ENCODE measurements at regions not wholly inside any gene's neighbourhood (a gene's known extent, or its start where the extent isn't known, plus 50 kb on each side); places are given as distances from the start of the nearest gene placed in this dataset.

DNA sequence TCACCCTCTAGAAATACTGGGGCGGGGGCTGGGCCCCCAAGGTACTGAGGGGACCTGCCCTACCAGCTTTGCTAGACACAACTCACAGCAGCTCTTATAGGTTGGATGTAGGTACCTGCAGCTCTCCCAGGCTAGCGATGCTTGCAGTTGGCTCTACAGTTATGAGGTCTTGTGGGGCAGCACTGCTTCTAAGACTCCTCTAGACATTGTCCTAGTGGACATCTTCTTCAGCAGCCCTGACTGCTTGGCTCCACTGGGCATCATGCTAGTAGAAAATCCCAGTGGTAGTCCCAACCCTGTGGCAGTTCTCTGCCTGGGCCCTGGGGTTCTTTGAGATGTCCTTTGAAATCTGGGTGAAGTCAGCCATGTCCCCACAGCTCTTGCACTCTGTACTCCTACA, 419.3 kb upstream of the SEL1L start:
- H3K4me3 ChIP-seq (ENCODE audit: low read depth, low read length) = no peak overlapping the region
- no peaks in the 10 kb centered on the region for H3K9me3 ChIP-seq (ENCODE audit: control insufficient read depth, insufficient read depth, low read depth, low read length)
- no peak overlapping the region for H3K27ac ChIP-seq (ENCODE audit: extremely low read depth, low read depth, low read length)
- TF ChIP-seq ZNF311 (tag by site-specific recombination; IDR thresholded peaks at IDR 0.05; ENCODE audit: borderline replicate concordance) = no peak
- H3K36me3 ChIP-seq (ENCODE audit: control insufficient read depth in 2 of 2, insufficient read depth in 1 of 2, low read length in 2 of 2) = no peaks in the 10 kb centered on the region
- ChIA-PET CTCF (interaction anchor here (0.6 kb wide), 1 partner anchor 189 kb away, joined by 3 read pairs; no protein-coding TSS in a partner anchor), POLR2A (no interaction called here)
- H3K4me1 ChIP-seq (ENCODE audit: control insufficient read depth, insufficient read depth, low read length) = no peaks in the 10 kb centered on the region

DNA sequence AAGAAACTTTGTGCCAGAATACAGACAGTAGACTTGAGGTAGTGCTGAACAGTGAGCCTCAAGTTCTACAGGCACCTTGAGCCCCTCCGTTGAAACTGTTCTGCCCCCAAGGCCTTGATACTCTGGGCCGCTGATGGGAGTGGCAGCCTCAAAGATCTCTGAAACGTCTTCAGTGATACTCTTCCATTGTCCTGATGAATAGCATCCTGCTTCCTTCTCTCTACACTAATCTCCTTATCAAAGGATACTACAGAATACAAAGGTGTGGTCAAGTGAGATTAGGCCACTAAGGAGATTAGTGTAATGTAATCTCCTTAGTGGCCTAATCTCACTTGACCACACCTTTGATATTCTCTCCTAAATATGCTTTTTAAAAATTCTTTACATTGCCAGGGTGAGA, 419.8 kb upstream of the SEL1L start:
- TF ChIP-seq GFI1B (tag by site-specific recombination; IDR thresholded peaks at IDR 0.05) (no peak), ZNF549 (tag by site-specific recombination; IDR thresholded peaks at IDR 0.05) (no peak), ZNF23 (tag by site-specific recombination; IDR thresholded peaks at IDR 0.05; ENCODE audit: borderline replicate concordance) (no peak), ZNF114 (tag by site-specific recombination; IDR thresholded peaks at IDR 0.05) (no peak)
- Histone ChIP-seq H3K27ac (ENCODE audit: extremely low read depth, low read depth, low read length) (no peak overlapping the region), H3K4me1 (ENCODE audit: control insufficient read depth, insufficient read depth, low read length) (no peaks in the 10 kb centered on the region), H3K9me3 (ENCODE audit: control insufficient read depth, insufficient read depth, low read depth, low read length) (no peaks in the 10 kb centered on the region), H3K36me3 (ENCODE audit: control insufficient read depth in 2 of 2, insufficient read depth in 1 of 2, low read length in 2 of 2) (no peaks in the 10 kb centered on the region), H3K4me3 (ENCODE audit: low read depth, low read length) (no peak overlapping the region)
- CTCF ChIA-PET = no interaction called here
- POLR2A ChIA-PET = no interaction called here

DNA sequence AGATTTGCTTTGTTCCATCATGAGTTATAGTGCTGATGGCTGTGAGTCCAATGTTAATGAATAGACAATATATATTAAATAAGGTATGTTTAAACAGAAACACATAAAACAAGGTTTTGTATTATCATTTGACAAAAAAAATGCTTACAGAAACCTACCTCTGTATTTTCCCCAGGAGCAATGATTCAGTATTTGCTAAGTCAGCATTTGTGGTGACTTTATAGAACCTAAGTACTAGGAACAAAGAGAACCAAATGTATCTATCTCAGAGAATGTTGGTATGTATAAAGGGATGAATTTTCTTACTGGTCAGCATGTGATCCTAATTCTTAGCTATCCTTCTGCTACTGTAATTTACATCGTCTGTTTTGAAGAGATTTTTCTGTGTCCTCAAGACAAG, 421.5 kb upstream of the SEL1L start:
- no peak overlapping the region for H3K27ac ChIP-seq (ENCODE audit: extremely low read depth, low read depth, low read length)
- no peaks in the 10 kb centered on the region for H3K9me3 ChIP-seq (ENCODE audit: control insufficient read depth, insufficient read depth, low read depth, low read length)
- H3K4me3 ChIP-seq (ENCODE audit: low read depth, low read length) = no peak overlapping the region
- CTCF ChIA-PET = no interaction called here
- H3K4me1 ChIP-seq (ENCODE audit: control insufficient read depth, insufficient read depth, low read length) = no peaks in the 10 kb centered on the region
- no peaks in the 10 kb centered on the region for H3K36me3 ChIP-seq (ENCODE audit: control insufficient read depth in 2 of 2, insufficient read depth in 1 of 2, low read length in 2 of 2)
- POLR2A ChIA-PET = no interaction called here
- TF ChIP-seq ZNF416 (tag by site-specific recombination; IDR thresholded peaks at IDR 0.05) (no peak), ZNF571 (tag by site-specific recombination; IDR thresholded peaks at IDR 0.05) (no peak), ZNF677 (tag by site-specific recombination; IDR thresholded peaks at IDR 0.05) (no peak), SCRT1 (tag by site-specific recombination; IDR thresholded peaks at IDR 0.05; ENCODE audit: borderline replicate concordance) (no peak), SALL2 (tag by site-specific recombination; IDR thresholded peaks at IDR 0.05; ENCODE audit: borderline replicate concordance) (no peak), ZNF529 (tag by site-specific recombination; IDR thresholded peaks at IDR 0.05; ENCODE audit: insufficient replicate concordance) (no peak), ZNF211 (tag by site-specific recombination; IDR thresholded peaks at IDR 0.05; ENCODE audit: low read depth) (no peak), ZNF169 (tag by site-specific recombination; IDR thresholded peaks at IDR 0.05) (no peak), ZNF510 (tag by site-specific recombination; IDR thresholded peaks at IDR 0.05; ENCODE audit: insufficient replicate concordance) (no peak), MEIS1 (CRISPR knock-in tag; IDR thresholded peaks at IDR 0.05; ENCODE audit: borderline replicate concordance) (no peak), OVOL3 (tag by site-specific recombination; IDR thresholded peaks at IDR 0.05) (no peak)
- TF ChIP-seq, protein P1, sequence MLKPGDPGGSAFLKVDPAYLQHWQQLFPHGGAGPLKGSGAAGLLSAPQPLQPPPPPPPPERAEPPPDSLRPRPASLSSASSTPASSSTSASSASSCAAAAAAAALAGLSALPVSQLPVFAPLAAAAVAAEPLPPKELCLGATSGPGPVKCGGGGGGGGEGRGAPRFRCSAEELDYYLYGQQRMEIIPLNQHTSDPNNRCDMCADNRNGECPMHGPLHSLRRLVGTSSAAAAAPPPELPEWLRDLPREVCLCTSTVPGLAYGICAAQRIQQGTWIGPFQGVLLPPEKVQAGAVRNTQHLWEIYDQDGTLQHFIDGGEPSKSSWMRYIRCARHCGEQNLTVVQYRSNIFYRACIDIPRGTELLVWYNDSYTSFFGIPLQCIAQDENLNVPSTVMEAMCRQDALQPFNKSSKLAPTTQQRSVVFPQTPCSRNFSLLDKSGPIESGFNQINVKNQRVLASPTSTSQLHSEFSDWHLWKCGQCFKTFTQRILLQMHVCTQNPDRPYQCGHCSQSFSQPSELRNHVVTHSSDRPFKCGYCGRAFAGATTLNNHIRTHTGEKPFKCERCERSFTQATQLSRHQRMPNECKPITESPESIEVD (tag by site-specific recombination; IDR thresholded peaks at IDR 0.05) = no peak
- TF ChIP-seq, protein P2, sequence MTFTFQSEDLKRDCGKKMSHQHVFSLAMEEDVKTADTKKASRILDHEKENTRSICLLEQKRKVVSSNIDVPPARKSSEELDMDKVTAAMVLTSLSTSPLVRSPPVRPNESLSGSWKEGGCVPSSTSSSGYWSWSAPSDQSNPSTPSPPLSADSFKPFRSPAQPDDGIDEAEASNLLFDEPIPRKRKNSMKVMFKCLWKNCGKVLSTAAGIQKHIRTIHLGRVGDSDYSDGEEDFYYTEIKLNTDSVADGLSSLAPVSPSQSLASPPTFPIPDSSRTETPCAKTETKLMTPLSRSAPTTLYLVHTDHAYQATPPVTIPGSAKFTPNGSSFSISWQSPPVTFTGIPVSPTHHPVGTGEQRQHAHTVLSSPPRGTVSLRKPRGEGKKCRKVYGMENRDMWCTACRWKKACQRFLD (tag by site-specific recombination; IDR thresholded peaks at IDR 0.05) = no peak
- TF ChIP-seq, protein P3, sequence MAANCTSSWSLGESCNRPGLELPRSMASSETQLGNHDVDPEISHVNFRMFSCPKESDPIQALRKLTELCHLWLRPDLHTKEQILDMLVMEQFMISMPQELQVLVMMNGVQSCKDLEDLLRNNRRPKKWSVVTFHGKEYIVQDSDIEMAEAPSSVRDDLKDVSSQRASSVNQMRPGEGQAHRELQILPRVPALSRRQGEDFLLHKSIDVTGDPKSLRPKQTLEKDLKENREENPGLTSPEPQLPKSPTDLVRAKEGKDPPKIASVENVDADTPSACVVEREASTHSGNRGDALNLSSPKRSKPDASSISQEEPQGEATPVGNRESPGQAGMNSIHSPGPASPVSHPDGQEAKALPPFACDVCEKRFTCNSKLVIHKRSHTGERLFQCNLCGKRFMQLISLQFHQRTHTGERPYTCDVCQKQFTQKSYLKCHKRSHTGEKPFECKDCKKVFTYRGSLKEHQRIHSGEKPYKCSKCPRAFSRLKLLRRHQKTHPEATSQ (tag by site-specific recombination; IDR thresholded peaks at IDR 0.05) = no peak
